ENCODE measurements at regions not wholly inside any gene's neighbourhood (a gene's known extent, or its start where the extent isn't known, plus 50 kb on each side); places are given as distances from the start of the nearest gene placed in this dataset.

- peak in 1 of 2 donors; percentile 28 for DNase-seq
- H3K4me3 ChIP-seq, result no peak overlapping the region
- no peaks in the 10 kb centered on the region for H3K9me3 ChIP-seq
- H3K36me3 ChIP-seq, result no peaks in the 10 kb centered on the region
- no peaks in the 10 kb centered on the region for H3K4me1 ChIP-seq
- intact Hi-C loops (cut with DNase I; ENCODE audit: low total_unique reads), result no loop called here
- H3K27me3 ChIP-seq, result peaks cover 0 to 35% of the 10 kb centered on the region in 2 donors
- H3K27ac ChIP-seq, result no peak overlapping the region
- TF ChIP-seq, protein P1, sequence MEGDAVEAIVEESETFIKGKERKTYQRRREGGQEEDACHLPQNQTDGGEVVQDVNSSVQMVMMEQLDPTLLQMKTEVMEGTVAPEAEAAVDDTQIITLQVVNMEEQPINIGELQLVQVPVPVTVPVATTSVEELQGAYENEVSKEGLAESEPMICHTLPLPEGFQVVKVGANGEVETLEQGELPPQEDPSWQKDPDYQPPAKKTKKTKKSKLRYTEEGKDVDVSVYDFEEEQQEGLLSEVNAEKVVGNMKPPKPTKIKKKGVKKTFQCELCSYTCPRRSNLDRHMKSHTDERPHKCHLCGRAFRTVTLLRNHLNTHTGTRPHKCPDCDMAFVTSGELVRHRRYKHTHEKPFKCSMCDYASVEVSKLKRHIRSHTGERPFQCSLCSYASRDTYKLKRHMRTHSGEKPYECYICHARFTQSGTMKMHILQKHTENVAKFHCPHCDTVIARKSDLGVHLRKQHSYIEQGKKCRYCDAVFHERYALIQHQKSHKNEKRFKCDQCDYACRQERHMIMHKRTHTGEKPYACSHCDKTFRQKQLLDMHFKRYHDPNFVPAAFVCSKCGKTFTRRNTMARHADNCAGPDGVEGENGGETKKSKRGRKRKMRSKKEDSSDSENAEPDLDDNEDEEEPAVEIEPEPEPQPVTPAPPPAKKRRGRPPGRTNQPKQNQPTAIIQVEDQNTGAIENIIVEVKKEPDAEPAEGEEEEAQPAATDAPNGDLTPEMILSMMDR (IDR thresholded peaks at IDR 0.05), result no peak
Measured at GRCh38 chr1:30330644-30331043, 392.7 kb downstream of the MATN1 start.

- Histone ChIP-seq H3K27me3 (peaks cover 0 to 40% of the 10 kb centered on the region in 2 donors), H3K36me3 (no peaks in the 10 kb centered on the region), H3K9me3 (no peaks in the 10 kb centered on the region), H3K4me1 (no peaks in the 10 kb centered on the region), H3K4me3 (no peak overlapping the region), H3K27ac (no peak overlapping the region)
- intact Hi-C loops (cut with DNase I; ENCODE audit: low total_unique reads), result no loop called here
- TF ChIP-seq, protein P1 (IDR thresholded peaks at IDR 0.05), result no peak
- peak in 1 of 2 donors; percentile 56 for DNase-seq
Measured at GRCh38 chr1:30329802-30330557, 393.4 kb downstream of the MATN1 start.

DNA sequence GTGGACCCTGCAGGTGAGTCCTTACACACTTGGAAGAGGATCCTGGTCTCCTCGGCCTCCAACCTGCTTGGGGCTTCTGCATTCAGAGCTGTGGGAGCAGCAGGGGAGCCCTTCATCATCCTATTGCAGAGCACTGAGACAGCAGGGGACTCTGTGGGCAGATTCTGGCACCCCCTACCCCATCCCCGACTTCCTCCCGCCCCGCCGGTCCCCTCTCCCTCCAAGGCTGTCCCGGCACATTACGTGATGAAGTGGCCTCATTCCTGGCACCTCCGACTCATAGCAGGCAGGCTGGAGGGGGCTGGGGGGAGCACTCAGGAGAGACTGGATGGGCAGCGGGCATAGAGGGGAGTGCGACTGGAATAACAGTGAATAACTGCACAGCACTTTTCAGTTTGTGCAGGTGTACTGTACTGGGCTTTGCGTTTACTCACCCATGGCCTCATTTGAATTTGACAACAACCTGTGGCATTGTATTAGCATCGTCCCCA lies 394.1 kb downstream of the MATN1 start:
- H3K4me1 ChIP-seq, result no peaks in the 10 kb centered on the region
- TF ChIP-seq, protein P1 (IDR thresholded peaks at IDR 0.05), result no peak
- intact Hi-C loops (cut with DNase I; ENCODE audit: low total_unique reads), result no loop called here
- H3K27me3 ChIP-seq, result peaks cover 0 to 47% of the 10 kb centered on the region in 2 donors
- no peak overlapping the region for H3K27ac ChIP-seq
- no peak overlapping the region for H3K4me3 ChIP-seq
- no peaks in the 10 kb centered on the region for H3K9me3 ChIP-seq
- no peaks in the 10 kb centered on the region for H3K36me3 ChIP-seq
- DNase-seq, result peak in 1 of 2 donors; percentile 53

DNA sequence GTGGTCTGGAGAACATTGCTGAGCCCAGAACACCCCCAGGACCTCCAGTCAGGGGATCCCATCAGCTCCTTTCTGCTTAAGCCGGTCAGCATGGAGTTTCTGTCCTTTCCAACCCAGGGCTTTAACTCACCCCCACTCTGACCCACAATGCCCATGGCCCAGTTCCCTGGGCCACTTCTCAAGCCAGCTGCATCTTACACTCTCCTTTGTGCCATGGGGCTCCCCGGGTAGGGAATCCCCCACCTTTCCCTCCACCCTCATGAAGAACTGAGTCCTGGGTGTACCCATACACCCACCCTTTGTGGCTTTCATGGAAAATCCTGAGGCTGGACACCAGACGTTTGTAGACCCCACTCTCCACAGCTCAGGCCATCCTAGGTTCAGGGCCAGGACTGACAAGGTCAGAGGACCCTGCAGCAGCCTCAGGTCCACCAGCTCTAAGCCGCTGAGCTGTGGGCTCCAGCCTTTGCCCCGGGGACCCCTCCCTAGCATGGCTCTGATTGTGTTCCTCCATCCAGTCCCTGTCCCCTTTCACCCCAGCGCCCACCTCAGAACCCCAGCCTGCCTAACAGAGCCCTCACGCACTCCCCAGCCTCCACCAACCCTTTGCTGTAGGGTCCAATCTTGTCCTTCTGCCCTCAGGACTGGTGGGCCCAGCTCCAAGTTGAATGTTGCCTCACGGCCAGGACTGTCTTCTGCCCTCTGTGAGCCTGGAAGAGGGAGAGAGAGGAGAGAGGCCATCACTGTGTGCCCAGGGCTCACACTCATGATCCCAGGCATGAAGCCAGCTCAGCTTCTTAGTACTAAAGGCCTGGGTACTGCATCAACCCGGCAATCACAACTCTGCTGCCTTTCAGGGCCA lies 394.8 kb downstream of the MATN1 start:
- H3K36me3 ChIP-seq, result no peaks in the 10 kb centered on the region
- no peaks in the 10 kb centered on the region for H3K9me3 ChIP-seq
- peak in 1 of 2 donors; percentile 35 for DNase-seq
- intact Hi-C loops (cut with DNase I; ENCODE audit: low total_unique reads), result no loop called here
- no peak overlapping the region for H3K4me3 ChIP-seq
- peaks cover 0 to 51% of the 10 kb centered on the region in 2 donors for H3K27me3 ChIP-seq
- H3K4me1 ChIP-seq, result no peaks in the 10 kb centered on the region
- H3K27ac ChIP-seq, result no peak overlapping the region
- TF ChIP-seq, protein P1 (IDR thresholded peaks at IDR 0.05), result no peak

- H3K27me3 ChIP-seq, result peaks cover 0 to 55% of the 10 kb centered on the region in 2 donors
- DNase-seq, result peak in 1 of 2 donors; percentile 32
- no peak overlapping the region for H3K4me3 ChIP-seq
- no peaks in the 10 kb centered on the region for H3K9me3 ChIP-seq
- intact Hi-C loops (cut with DNase I; ENCODE audit: low total_unique reads), result no loop called here
- TF ChIP-seq, protein P1 (IDR thresholded peaks at IDR 0.05), result no peak
- H3K36me3 ChIP-seq, result no peaks in the 10 kb centered on the region
- no peak overlapping the region for H3K27ac ChIP-seq
- H3K4me1 ChIP-seq, result no peaks in the 10 kb centered on the region
Measured at GRCh38 chr1:30328100-30328370, 395.4 kb downstream of the MATN1 start.

Data from tibial artery (tissue), 4 donors.